Activated B cell treated with CpG ODN at 0.5 μM for 24 hours (primary cell): ENCODE measurements at regions not wholly inside any gene's neighbourhood (a gene's known extent, or its start where the extent isn't known, plus 50 kb on each side); places are given as distances from the start of the nearest gene placed in this dataset.

ENCODE experiments used
- ATAC-seq: fragments of 200-7000 bp; cut with Tn5 transposase; one replicate; pipeline ENCODE4 v1.10.0; 2021; ENCODE audit warnings: low read depth, mild to moderate bottlenecking, moderate library complexity
- CTCF ChIA-PET: fragments of 350-600 bp; sonication (Branson Sonifier 250); formaldehyde crosslinking; loops from one replicate; lab custom pipeline; 2021; ENCODE audit warnings: antibody characterized with exemption; lab: Charles Lee
- POLR2A ChIA-PET: fragments of 350-600 bp; sonication (Branson Sonifier 250); formaldehyde crosslinking; loops from one replicate; lab custom pipeline; 2021; ENCODE audit warnings: antibody characterized with exemption; lab: Charles Lee
- DNase-seq: peaks from one replicate; pipeline ENCODE4 v3.0.0; 2022
- H3K27ac Mint-ChIP-seq: one replicate; pipeline ENCODE4 v1.8.0; 2020; ENCODE audit warnings: mixed read lengths
- H3K27me3 Mint-ChIP-seq: one replicate; pipeline ENCODE4 v1.8.0; 2021; ENCODE audit warnings: mixed read lengths
- H3K36me3 Mint-ChIP-seq: one replicate; pipeline ENCODE4 v1.8.0; 2021; ENCODE audit warnings: low read depth, mixed read lengths
- H3K4me1 Mint-ChIP-seq: one replicate; pipeline ENCODE4 v1.8.0; 2021; ENCODE audit warnings: mixed read lengths
- H3K4me3 Mint-ChIP-seq: one replicate; pipeline ENCODE4 v1.8.0; 2020; ENCODE audit warnings: mild to moderate bottlenecking, mixed read lengths
- H3K9me3 Mint-ChIP-seq: one replicate; pipeline ENCODE4 v1.8.0; 2020; ENCODE audit warnings: mixed read lengths
- CTCF ChIP-seq: fragments of 200-600 bp; IDR thresholded peaks from one replicate; pipeline ENCODE4 v1.8.0; 2022; ENCODE audit warnings: antibody characterized with exemption, mild to moderate bottlenecking
- intact Hi-C: fragments of 100-400 bp; cut with micrococcal nuclease; formaldehyde crosslinking; loops from one replicate; pipeline ENCODE4 v1.15.1; 2024

- no peak for TF ChIP-seq CTCF
- Mint-ChIP-seq H3K27ac (no peak overlapping the region), H3K36me3 (no peaks in the 10 kb centered on the region), H3K9me3 (no peaks in the 10 kb centered on the region), H3K4me1 (no peaks in the 10 kb centered on the region), H3K4me3 (no peak overlapping the region), H3K27me3 (no peaks in the 10 kb centered on the region)
- CTCF ChIA-PET = no interaction called here
- no peak for ATAC-seq
- DNase-seq = no peak
- POLR2A ChIA-PET = no interaction called here
- intact Hi-C loops = no loop called here
These were observed 477.7 kb upstream of the TPK1 start for GRCh38 chr7:145313551-145313950.

- POLR2A ChIA-PET = no interaction called here
These were observed 457.9 kb upstream of the TPK1 start for GRCh38 chr7:145293754-145294153.

GRCh38 chr7:145293228-145293701 is 457.4 kb upstream of the TPK1 start:
- H3K27me3 Mint-ChIP-seq = no peaks in the 10 kb centered on the region
- ATAC-seq (no peak), DNase-seq (no peak)
- no peaks in the 10 kb centered on the region for H3K4me1 Mint-ChIP-seq
- no peak overlapping the region for H3K4me3 Mint-ChIP-seq
- CTCF ChIA-PET = no interaction called here
- peaks cover 2% of the 10 kb centered on the region for H3K9me3 Mint-ChIP-seq
- TF ChIP-seq CTCF = no peak
- no peak overlapping the region for H3K27ac Mint-ChIP-seq
- intact Hi-C loops = no loop called here
- no peaks in the 10 kb centered on the region for H3K36me3 Mint-ChIP-seq
- POLR2A ChIA-PET = no interaction called here

More at GRCh38 chr7:145293754-145294153, 457.9 kb upstream of the TPK1 start:
- intact Hi-C loops = no loop called here
- no peaks in the 10 kb centered on the region for H3K36me3 Mint-ChIP-seq
- no peak overlapping the region for H3K4me3 Mint-ChIP-seq
- no peak for TF ChIP-seq CTCF
- no peaks in the 10 kb centered on the region for H3K27me3 Mint-ChIP-seq
- H3K4me1 Mint-ChIP-seq = no peaks in the 10 kb centered on the region
- peaks cover 2% of the 10 kb centered on the region for H3K9me3 Mint-ChIP-seq
- CTCF ChIA-PET = no interaction called here
- no peak for DNase-seq
- ATAC-seq = no peak
- H3K27ac Mint-ChIP-seq = no peak overlapping the region

- Mint-ChIP-seq H3K4me1 (no peaks in the 10 kb centered on the region), H3K36me3 (no peaks in the 10 kb centered on the region), H3K27me3 (no peaks in the 10 kb centered on the region), H3K4me3 (no peak overlapping the region), H3K9me3 (peaks cover 2% of the 10 kb centered on the region), H3K27ac (no peak overlapping the region)
- ATAC-seq (no peak), DNase-seq (no peak)
- CTCF ChIA-PET = no interaction called here
- POLR2A ChIA-PET = no interaction called here
- intact Hi-C loops = no loop called here
- TF ChIP-seq CTCF = no peak
These were observed 453.5 kb upstream of the TPK1 start for GRCh38 chr7:145289384-145289783.

GRCh38 chr7:145276118-145276517 is 440.3 kb upstream of the TPK1 start:
- peaks cover 25% of the 10 kb centered on the region for H3K9me3 Mint-ChIP-seq
- intact Hi-C loops = no loop called here
- H3K36me3 Mint-ChIP-seq = no peaks in the 10 kb centered on the region
- ATAC-seq = no peak
- DNase-seq = no peak
- H3K27me3 Mint-ChIP-seq = no peaks in the 10 kb centered on the region
- no peaks in the 10 kb centered on the region for H3K4me1 Mint-ChIP-seq
- no peak overlapping the region for H3K27ac Mint-ChIP-seq
- TF ChIP-seq CTCF = no peak
- H3K4me3 Mint-ChIP-seq = no peak overlapping the region
- ChIA-PET CTCF (no interaction called here), POLR2A (no interaction called here)
